ENCODE measurements at regions not wholly inside any gene's neighbourhood (a gene's known extent, or its start where the extent isn't known, plus 50 kb on each side); places are given as distances from the start of the nearest gene placed in this dataset.

- Histone ChIP-seq H3K27ac (ENCODE audit: low read depth, low read length, poor library complexity, severe bottlenecking) (no peak overlapping the region), H3K4me3 (ENCODE audit: low read depth, low read length, poor library complexity, severe bottlenecking) (no peak overlapping the region), H3K9me3 (ENCODE audit: low read depth, low read length, poor library complexity, severe bottlenecking) (no peaks in the 10 kb centered on the region), H3K4me1 (ENCODE audit: insufficient read depth, low read length, poor library complexity, severe bottlenecking) (no peaks in the 10 kb centered on the region), H3K36me3 (ENCODE audit: insufficient read depth, low read length, poor library complexity, severe bottlenecking) (no peaks in the 10 kb centered on the region), H3K27me3 (replicated peaks; ENCODE audit: insufficient read depth, low read depth, low read length, poor library complexity) (no peaks in the 10 kb centered on the region)
- ChIA-PET POLR2A (ENCODE audit: low non-redundant PET) (no interaction called here), CTCF (no interaction called here)
- intact Hi-C loops (cut with micrococcal nuclease; ENCODE audit: unreplicated experiment), result no loop called here
- no peak for DNase-seq (ENCODE audit: low spot score)
- no peak for TF ChIP-seq CTCF (conservative IDR thresholded peaks at IDR 0.05; ENCODE audit: low read depth, low read length)
- no peak for TF ChIP-seq EZH2 (IDR thresholded peaks at IDR 0.05; ENCODE audit: borderline replicate concordance, low read depth, low read length, poor library complexity, severe bottlenecking)
- BruUV-seq (replicated peaks), result no TSS peak
Observed at GRCh38 chr18:29753379-29753778, 1289.2 kb downstream of the DSC3 start.

GRCh38 chr18:29749704-29750103 is 1292.8 kb downstream of the DSC3 start:
- H3K27ac ChIP-seq (ENCODE audit: low read depth, low read length, poor library complexity, severe bottlenecking), result no peak overlapping the region
- H3K36me3 ChIP-seq (ENCODE audit: insufficient read depth, low read length, poor library complexity, severe bottlenecking), result no peaks in the 10 kb centered on the region
- no peak for DNase-seq (ENCODE audit: low spot score)
- ChIA-PET CTCF (no interaction called here), POLR2A (ENCODE audit: low non-redundant PET) (no interaction called here)
- intact Hi-C loops (cut with micrococcal nuclease; ENCODE audit: unreplicated experiment), result no loop called here
- BruUV-seq (replicated peaks), result no TSS peak
- no peaks in the 10 kb centered on the region for H3K27me3 ChIP-seq (replicated peaks; ENCODE audit: insufficient read depth, low read depth, low read length, poor library complexity)
- H3K4me1 ChIP-seq (ENCODE audit: insufficient read depth, low read length, poor library complexity, severe bottlenecking), result no peaks in the 10 kb centered on the region
- H3K9me3 ChIP-seq (ENCODE audit: low read depth, low read length, poor library complexity, severe bottlenecking), result peaks cover 6% of the 10 kb centered on the region
- TF ChIP-seq EZH2 (IDR thresholded peaks at IDR 0.05; ENCODE audit: borderline replicate concordance, low read depth, low read length, poor library complexity, severe bottlenecking) (no peak), CTCF (conservative IDR thresholded peaks at IDR 0.05; ENCODE audit: low read depth, low read length) (no peak)
- H3K4me3 ChIP-seq (ENCODE audit: low read depth, low read length, poor library complexity, severe bottlenecking), result no peak overlapping the region

- ChIA-PET POLR2A (ENCODE audit: low non-redundant PET) (no interaction called here), CTCF (no interaction called here)
- H3K4me3 ChIP-seq (ENCODE audit: low read depth, low read length, poor library complexity, severe bottlenecking), result no peak overlapping the region
- no peak for TF ChIP-seq CTCF (conservative IDR thresholded peaks at IDR 0.05; ENCODE audit: low read depth, low read length)
- TF ChIP-seq EZH2 (IDR thresholded peaks at IDR 0.05; ENCODE audit: borderline replicate concordance, low read depth, low read length, poor library complexity, severe bottlenecking), result no peak
- no peak overlapping the region for H3K27ac ChIP-seq (ENCODE audit: low read depth, low read length, poor library complexity, severe bottlenecking)
- no peak for DNase-seq (ENCODE audit: low spot score)
- H3K27me3 ChIP-seq (replicated peaks; ENCODE audit: insufficient read depth, low read depth, low read length, poor library complexity), result no peaks in the 10 kb centered on the region
- H3K9me3 ChIP-seq (ENCODE audit: low read depth, low read length, poor library complexity, severe bottlenecking), result peaks cover 9% of the 10 kb centered on the region
- H3K4me1 ChIP-seq (ENCODE audit: insufficient read depth, low read length, poor library complexity, severe bottlenecking), result no peaks in the 10 kb centered on the region
- BruUV-seq (replicated peaks), result no TSS peak
- intact Hi-C loops (cut with micrococcal nuclease; ENCODE audit: unreplicated experiment), result no loop called here
- no peaks in the 10 kb centered on the region for H3K36me3 ChIP-seq (ENCODE audit: insufficient read depth, low read length, poor library complexity, severe bottlenecking)
Observed at GRCh38 chr18:29741461-29741860, 1301.1 kb downstream of the DSC3 start.

Data from A673 (cell line).